GM23338 (cell line): ENCODE measurements at regions not wholly inside any gene's neighbourhood (a gene's known extent, or its start where the extent isn't known, plus 50 kb on each side); places are given as distances from the start of the nearest gene placed in this dataset.

ENCODE experiments used
- ATAC-seq: fragments of 200-7000 bp; cut with Tn5 transposase; 3 replicates; pipeline ENCODE4 v1.9.1; 2020
- DNase-seq: peaks from one replicate; pipeline ENCODE4 v3.0.0-alpha.2; 2015; ENCODE audit warnings: low spot score
- H2AFZ ChIP-seq: fragments of 200-600 bp; sonication (generic); 2 replicates; pipeline ENCODE4 v1.8.0; 2016; ENCODE audit warnings: antibody characterized with exemption, mild to moderate bottlenecking, moderate library complexity
- H3F3A ChIP-seq: fragments of 200-600 bp; sonication (generic); replicated peaks from 2 replicates; pipeline ENCODE4 v1.8.0; 2017; ENCODE audit warnings: antibody characterized with exemption, mixed run types, low read depth
- H3K27ac ChIP-seq: fragments of 200-600 bp; sonication (generic); 2 replicates; pipeline ENCODE4 v1.6.1; 2016; ENCODE audit warnings: low read depth
- H3K27me3 ChIP-seq: fragments of 200-600 bp; sonication (generic); 2 replicates; pipeline ENCODE4 v1.8.0; 2016; ENCODE audit warnings: mild to moderate bottlenecking, mixed run types, moderate library complexity; ENCODE audit not compliant: insufficient read depth
- H3K36me3 ChIP-seq: fragments of 200-600 bp; sonication (generic); 2 replicates; pipeline ENCODE4 v1.8.0; 2016; ENCODE audit warnings: mild to moderate bottlenecking; ENCODE audit not compliant: insufficient read depth
- H3K4me1 ChIP-seq: fragments of 200-600 bp; sonication (generic); 2 replicates; pipeline ENCODE4 v1.8.0; 2016; ENCODE audit warnings: mild to moderate bottlenecking, moderate library complexity; ENCODE audit not compliant: insufficient read depth
- H3K4me2 ChIP-seq: fragments of 200-600 bp; sonication (generic); 2 replicates; pipeline ENCODE4 v1.7.1; 2017; ENCODE audit warnings: mixed run types
- H3K4me3 ChIP-seq: fragments of 200-600 bp; sonication (generic); 2 replicates; pipeline ENCODE4 v1.6.1; 2016; ENCODE audit warnings: mixed run types
- H3K79me2 ChIP-seq: fragments of 200-600 bp; sonication (generic); replicated peaks from 2 replicates; pipeline ENCODE4 v1.8.0; 2017; ENCODE audit warnings: mild to moderate bottlenecking; ENCODE audit not compliant: insufficient read depth
- H3K9me2 ChIP-seq: fragments of 200-600 bp; sonication (generic); 2 replicates; pipeline ENCODE4 v1.8.0; 2017; ENCODE audit not compliant: insufficient read depth
- H4K20me1 ChIP-seq: fragments of 200-600 bp; sonication (generic); replicated peaks from 2 replicates; pipeline ENCODE4 v1.8.0; 2017; ENCODE audit warnings: mild to moderate bottlenecking; ENCODE audit not compliant: insufficient read depth
- H3K27ac Mint-ChIP-seq: 2 replicates; pipeline ENCODE4 v1.8.0; 2020; ENCODE audit warnings: inconsistent platforms, mild to moderate bottlenecking, moderate library complexity, mixed read lengths
- H3K27me3 Mint-ChIP-seq: 3 replicates; pipeline ENCODE4 v1.8.0; 2022; ENCODE audit warnings: low read depth, mild to moderate bottlenecking, moderate library complexity, mixed read lengths, inconsistent platforms; ENCODE audit not compliant: insufficient read depth, poor library complexity
- H3K36me3 Mint-ChIP-seq: 3 replicates; pipeline ENCODE4 v1.8.0; 2021; ENCODE audit warnings: low read depth, mild to moderate bottlenecking, inconsistent platforms, moderate library complexity, mixed read lengths
- H3K4me1 Mint-ChIP-seq: 3 replicates; pipeline ENCODE4 v1.8.0; 2020; ENCODE audit warnings: mild to moderate bottlenecking, inconsistent platforms, mixed read lengths
- H3K4me3 Mint-ChIP-seq: 3 replicates; pipeline ENCODE4 v1.8.0; 2021; ENCODE audit warnings: moderate library complexity, mild to moderate bottlenecking, inconsistent platforms, mixed read lengths
- H3K9me3 Mint-ChIP-seq: 3 replicates; pipeline ENCODE4 v1.8.0; 2020; ENCODE audit warnings: moderate library complexity, mild to moderate bottlenecking, inconsistent platforms, mixed read lengths
- CREB1 ChIP-seq: fragments of 250-450 bp; sonication (Bioruptor Pico); IDR thresholded peaks from 2 replicates; pipeline ENCODE4 v1.5.0; 2020; ENCODE audit warnings: low read depth, mild to moderate bottlenecking, moderate library complexity
- JUNB ChIP-seq: IDR thresholded peaks from one replicate; pipeline ENCODE4 v1.6.1; 2016; ENCODE audit warnings: antibody characterized with exemption; ENCODE audit not compliant: unreplicated experiment
- NANOG ChIP-seq: IDR thresholded peaks from 2 replicates; pipeline ENCODE4 v1.6.1; 2016; ENCODE audit warnings: antibody characterized with exemption, borderline replicate concordance
- ZNF114 ChIP-seq: fragments of 250-450 bp; sonication (Bioruptor Pico); IDR thresholded peaks from 2 replicates; pipeline ENCODE4 v1.5.0; 2020; ENCODE audit warnings: mild to moderate bottlenecking, moderate library complexity
- ZNF331 ChIP-seq: fragments of 250-450 bp; sonication (Bioruptor Pico); IDR thresholded peaks from 2 replicates; pipeline ENCODE4 v1.5.0; 2020; ENCODE audit warnings: low read depth, mild to moderate bottlenecking, moderate library complexity
- TF ChIP-seq, protein P1 (sequence below): fragments of 250-450 bp; sonication (Bioruptor Pico); IDR thresholded peaks from 2 replicates; pipeline ENCODE4 v1.5.0; 2020; ENCODE audit warnings: mild to moderate bottlenecking, moderate library complexity
- TF ChIP-seq, protein P2 (sequence below), 2 experiments: fragments of 200-600 bp in 1 of 2; sonication (generic) in 1 of 2; conservative IDR thresholded peaks; 2 replicates each; pipeline versions ENCODE4 v1.5.1 to v1.6.1; 2016 to 2017; ENCODE audit warnings: antibody characterized with exemption in 2 of 2, low read depth in 2 of 2, mild to moderate bottlenecking in 2 of 2, moderate library complexity in 1 of 2

DNA sequence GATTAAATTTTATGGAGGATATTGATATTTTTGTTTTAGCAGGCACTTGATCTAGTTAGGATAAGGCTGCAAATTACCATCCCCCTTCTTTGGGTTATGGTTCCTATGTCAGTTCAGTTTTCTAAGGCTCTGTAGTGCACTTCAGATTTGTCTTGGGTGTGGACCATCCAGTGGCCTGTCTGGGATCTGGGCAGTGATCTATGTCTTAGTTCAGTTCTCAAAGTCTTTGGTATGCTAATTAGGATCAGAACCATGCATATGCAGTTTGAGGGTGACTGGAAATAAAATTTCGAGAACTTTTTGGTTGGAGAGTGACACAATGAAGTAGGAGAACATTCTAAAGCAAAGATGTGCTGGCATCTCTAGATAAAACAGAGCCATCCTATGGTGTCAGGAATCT, 388.2 kb downstream of the MID1IP1 start:
- Histone ChIP-seq H2AFZ (no peak overlapping the region), H3K79me2 (no peaks in the 10 kb centered on the region), H4K20me1 (no peaks in the 10 kb centered on the region), H3K27me3 (no peaks in the 10 kb centered on the region), H3K9me2 (no peaks in the 10 kb centered on the region), H3F3A (no peaks in the 10 kb centered on the region), H3K4me1 (peaks cover 6% of the 10 kb centered on the region; the same call in 1 of the 2 replicates), H3K27ac (no peak overlapping the region), H3K4me3 (no peak overlapping the region), H3K36me3 (no peaks in the 10 kb centered on the region), H3K4me2 (no peak overlapping the region)
- Mint-ChIP-seq H3K9me3 (peaks cover 21% of the 10 kb centered on the region), H3K36me3 (peaks cover 11% of the 10 kb centered on the region), H3K4me3 (no peak overlapping the region), H3K4me1 (peaks cover 19% of the 10 kb centered on the region), H3K27me3 (no peaks in the 10 kb centered on the region), H3K27ac (no peak overlapping the region)
- ATAC-seq (no peak), DNase-seq (no peak)
- TF ChIP-seq ZNF331 (CRISPR knock-in tag) (no peak), JUNB (no peak), ZNF114 (CRISPR knock-in tag) (no peak), CREB1 (CRISPR knock-in tag) (no peak), NANOG (no peak)
- TF ChIP-seq, protein P1, sequence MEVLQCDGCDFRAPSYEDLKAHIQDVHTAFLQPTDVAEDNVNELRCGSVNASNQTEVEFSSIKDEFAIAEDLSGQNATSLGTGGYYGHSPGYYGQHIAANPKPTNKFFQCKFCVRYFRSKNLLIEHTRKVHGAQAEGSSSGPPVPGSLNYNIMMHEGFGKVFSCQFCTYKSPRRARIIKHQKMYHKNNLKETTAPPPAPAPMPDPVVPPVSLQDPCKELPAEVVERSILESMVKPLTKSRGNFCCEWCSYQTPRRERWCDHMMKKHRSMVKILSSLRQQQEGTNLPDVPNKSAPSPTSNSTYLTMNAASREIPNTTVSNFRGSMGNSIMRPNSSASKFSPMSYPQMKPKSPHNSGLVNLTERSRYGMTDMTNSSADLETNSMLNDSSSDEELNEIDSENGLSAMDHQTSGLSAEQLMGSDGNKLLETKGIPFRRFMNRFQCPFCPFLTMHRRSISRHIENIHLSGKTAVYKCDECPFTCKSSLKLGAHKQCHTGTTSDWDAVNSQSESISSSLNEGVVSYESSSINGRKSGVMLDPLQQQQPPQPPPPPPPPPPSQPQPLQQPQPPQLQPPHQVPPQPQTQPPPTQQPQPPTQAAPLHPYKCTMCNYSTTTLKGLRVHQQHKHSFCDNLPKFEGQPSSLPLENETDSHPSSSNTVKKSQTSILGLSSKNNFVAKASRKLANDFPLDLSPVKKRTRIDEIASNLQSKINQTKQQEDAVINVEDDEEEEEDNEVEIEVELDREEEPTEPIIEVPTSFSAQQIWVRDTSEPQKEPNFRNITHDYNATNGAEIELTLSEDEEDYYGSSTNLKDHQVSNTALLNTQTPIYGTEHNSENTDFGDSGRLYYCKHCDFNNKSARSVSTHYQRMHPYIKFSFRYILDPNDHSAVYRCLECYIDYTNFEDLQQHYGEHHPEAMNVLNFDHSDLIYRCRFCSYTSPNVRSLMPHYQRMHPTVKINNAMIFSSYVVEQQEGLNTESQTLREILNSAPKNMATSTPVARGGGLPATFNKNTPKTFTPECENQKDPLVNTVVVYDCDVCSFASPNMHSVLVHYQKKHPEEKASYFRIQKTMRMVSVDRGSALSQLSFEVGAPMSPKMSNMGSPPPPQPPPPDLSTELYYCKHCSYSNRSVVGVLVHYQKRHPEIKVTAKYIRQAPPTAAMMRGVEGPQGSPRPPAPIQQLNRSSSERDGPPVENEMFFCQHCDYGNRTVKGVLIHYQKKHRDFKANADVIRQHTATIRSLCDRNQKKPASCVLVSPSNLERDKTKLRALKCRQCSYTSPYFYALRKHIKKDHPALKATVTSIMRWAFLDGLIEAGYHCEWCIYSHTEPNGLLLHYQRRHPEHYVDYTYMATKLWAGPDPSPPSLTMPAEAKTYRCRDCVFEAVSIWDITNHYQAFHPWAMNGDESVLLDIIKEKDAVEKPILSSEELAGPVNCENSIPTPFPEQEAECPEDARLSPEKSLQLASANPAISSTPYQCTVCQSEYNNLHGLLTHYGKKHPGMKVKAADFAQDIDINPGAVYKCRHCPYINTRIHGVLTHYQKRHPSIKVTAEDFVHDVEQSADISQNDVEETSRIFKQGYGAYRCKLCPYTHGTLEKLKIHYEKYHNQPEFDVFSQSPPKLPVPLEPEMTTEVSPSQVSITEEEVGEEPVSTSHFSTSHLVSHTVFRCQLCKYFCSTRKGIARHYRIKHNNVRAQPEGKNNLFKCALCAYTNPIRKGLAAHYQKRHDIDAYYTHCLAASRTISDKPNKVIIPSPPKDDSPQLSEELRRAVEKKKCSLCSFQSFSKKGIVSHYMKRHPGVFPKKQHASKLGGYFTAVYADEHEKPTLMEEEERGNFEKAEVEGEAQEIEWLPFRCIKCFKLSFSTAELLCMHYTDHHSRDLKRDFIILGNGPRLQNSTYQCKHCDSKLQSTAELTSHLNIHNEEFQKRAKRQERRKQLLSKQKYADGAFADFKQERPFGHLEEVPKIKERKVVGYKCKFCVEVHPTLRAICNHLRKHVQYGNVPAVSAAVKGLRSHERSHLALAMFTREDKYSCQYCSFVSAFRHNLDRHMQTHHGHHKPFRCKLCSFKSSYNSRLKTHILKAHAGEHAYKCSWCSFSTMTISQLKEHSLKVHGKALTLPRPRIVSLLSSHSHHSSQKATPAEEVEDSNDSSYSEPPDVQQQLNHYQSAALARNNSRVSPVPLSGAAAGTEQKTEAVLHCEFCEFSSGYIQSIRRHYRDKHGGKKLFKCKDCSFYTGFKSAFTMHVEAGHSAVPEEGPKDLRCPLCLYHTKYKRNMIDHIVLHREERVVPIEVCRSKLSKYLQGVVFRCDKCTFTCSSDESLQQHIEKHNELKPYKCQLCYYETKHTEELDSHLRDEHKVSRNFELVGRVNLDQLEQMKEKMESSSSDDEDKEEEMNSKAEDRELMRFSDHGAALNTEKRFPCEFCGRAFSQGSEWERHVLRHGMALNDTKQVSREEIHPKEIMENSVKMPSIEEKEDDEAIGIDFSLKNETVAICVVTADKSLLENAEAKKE (CRISPR knock-in tag): no peak
- TF ChIP-seq, protein P2, sequence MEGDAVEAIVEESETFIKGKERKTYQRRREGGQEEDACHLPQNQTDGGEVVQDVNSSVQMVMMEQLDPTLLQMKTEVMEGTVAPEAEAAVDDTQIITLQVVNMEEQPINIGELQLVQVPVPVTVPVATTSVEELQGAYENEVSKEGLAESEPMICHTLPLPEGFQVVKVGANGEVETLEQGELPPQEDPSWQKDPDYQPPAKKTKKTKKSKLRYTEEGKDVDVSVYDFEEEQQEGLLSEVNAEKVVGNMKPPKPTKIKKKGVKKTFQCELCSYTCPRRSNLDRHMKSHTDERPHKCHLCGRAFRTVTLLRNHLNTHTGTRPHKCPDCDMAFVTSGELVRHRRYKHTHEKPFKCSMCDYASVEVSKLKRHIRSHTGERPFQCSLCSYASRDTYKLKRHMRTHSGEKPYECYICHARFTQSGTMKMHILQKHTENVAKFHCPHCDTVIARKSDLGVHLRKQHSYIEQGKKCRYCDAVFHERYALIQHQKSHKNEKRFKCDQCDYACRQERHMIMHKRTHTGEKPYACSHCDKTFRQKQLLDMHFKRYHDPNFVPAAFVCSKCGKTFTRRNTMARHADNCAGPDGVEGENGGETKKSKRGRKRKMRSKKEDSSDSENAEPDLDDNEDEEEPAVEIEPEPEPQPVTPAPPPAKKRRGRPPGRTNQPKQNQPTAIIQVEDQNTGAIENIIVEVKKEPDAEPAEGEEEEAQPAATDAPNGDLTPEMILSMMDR (conservative IDR thresholded peaks at IDR 0.05; ENCODE audit: low read depth in 2 of 2): no peak
